ENCODE measurements at regions not wholly inside any gene's neighbourhood (a gene's known extent, or its start where the extent isn't known, plus 50 kb on each side); places are given as distances from the start of the nearest gene placed in this dataset.
A peak's percentile ranks its signal among the peaks of the same experiment; 100 is the strongest.

- DNase-seq (ENCODE audit: low read depth) = no peak
- H3K4me3 ChIP-seq (ENCODE audit: low read depth, low read length) = no peak overlapping the region
Observed at GRCh38 chr3:107973152-107973551, 117.7 kb downstream of the CD47 start.

GRCh38 chr3:107970993-107971580 is 119.7 kb downstream of the CD47 start:
- H3K4me3 ChIP-seq (ENCODE audit: low read depth, low read length) = no peak overlapping the region
- DNase-seq (ENCODE audit: low read depth) = no peak

- H3K4me3 ChIP-seq (ENCODE audit: low read depth, low read length) = no peak overlapping the region
- no peak for DNase-seq (ENCODE audit: low read depth)
Observed at GRCh38 chr3:107969994-107970819, 120.6 kb downstream of the CD47 start.

GRCh38 chr3:107969525-107969924 is 121.3 kb downstream of the CD47 start:
- DNase-seq (ENCODE audit: low read depth) = no peak
- no peak overlapping the region for H3K4me3 ChIP-seq (ENCODE audit: low read depth, low read length)

GRCh38 chr3:107966276-107966675 is 124.6 kb downstream of the CD47 start:
- DNase-seq (ENCODE audit: low read depth) = no peak
- no peak overlapping the region for H3K4me3 ChIP-seq (ENCODE audit: low read depth, low read length)

GRCh38 chr3:107965136-107965655 is 125.6 kb downstream of the CD47 start:
- no peak for DNase-seq (ENCODE audit: low read depth)
- no peak overlapping the region for H3K4me3 ChIP-seq (ENCODE audit: low read depth, low read length)

GRCh38 chr3:107963581-107963980 is 127.2 kb downstream of the CD47 start:
- DNase-seq (ENCODE audit: low read depth) = no peak
- H3K4me3 ChIP-seq (ENCODE audit: low read depth, low read length) = no peak overlapping the region

- DNase-seq (ENCODE audit: low read depth) = no peak
- no peak overlapping the region for H3K4me3 ChIP-seq (ENCODE audit: low read depth, low read length)
Observed at GRCh38 chr3:107962946-107963345, 127.9 kb downstream of the CD47 start.

- no peak for DNase-seq (ENCODE audit: low read depth)
Observed at GRCh38 chr3:107962037-107962436, 128.8 kb downstream of the CD47 start.

GRCh38 chr3:107959550-107960154 is 131.2 kb downstream of the CD47 start:
- peak; percentile 36 for DNase-seq (ENCODE audit: low read depth)
- no peak overlapping the region for H3K4me3 ChIP-seq (ENCODE audit: low read depth, low read length)

More at GRCh38 chr3:107962037-107962436, 128.8 kb downstream of the CD47 start:
- no peak overlapping the region for H3K4me3 ChIP-seq (ENCODE audit: low read depth, low read length)

- H3K4me3 ChIP-seq (ENCODE audit: low read depth, low read length) = no peak overlapping the region
- DNase-seq (ENCODE audit: low read depth) = no peak
Observed at GRCh38 chr3:107958146-107958545, 132.7 kb downstream of the CD47 start.

GRCh38 chr3:107956991-107957900 is 133.6 kb downstream of the CD47 start:
- peak; percentile 72 for DNase-seq (ENCODE audit: low read depth)
- peak overlapping the region; percentile 17 for H3K4me3 ChIP-seq (ENCODE audit: low read depth, low read length)

- DNase-seq (ENCODE audit: low read depth) = no peak
- no peak overlapping the region for H3K4me3 ChIP-seq (ENCODE audit: low read depth, low read length)
Observed at GRCh38 chr3:107954845-107955244, 136.0 kb downstream of the CD47 start.

- H3K4me3 ChIP-seq (ENCODE audit: low read depth, low read length) = no peak overlapping the region
- DNase-seq (ENCODE audit: low read depth) = no peak
Observed at GRCh38 chr3:107953722-107954121, 137.1 kb downstream of the CD47 start.

- peak; percentile 86 for DNase-seq (ENCODE audit: low read depth)
- no peak overlapping the region for H3K4me3 ChIP-seq (ENCODE audit: low read depth, low read length)
Observed at GRCh38 chr3:107951126-107951525, 139.7 kb downstream of the CD47 start.

GRCh38 chr3:107950417-107950816 is 140.4 kb downstream of the CD47 start:
- DNase-seq (ENCODE audit: low read depth) = no peak
- H3K4me3 ChIP-seq (ENCODE audit: low read depth, low read length) = no peak overlapping the region

GRCh38 chr3:107949394-107949970 is 141.3 kb downstream of the CD47 start:
- no peak for DNase-seq (ENCODE audit: low read depth)
- no peak overlapping the region for H3K4me3 ChIP-seq (ENCODE audit: low read depth, low read length)

- H3K4me3 ChIP-seq (ENCODE audit: low read depth, low read length) = no peak overlapping the region
- DNase-seq (ENCODE audit: low read depth) = no peak
Observed at GRCh38 chr3:107947203-107947602, 143.6 kb downstream of the CD47 start.

GRCh38 chr3:107946700-107947099 is 144.1 kb downstream of the CD47 start:
- no peak overlapping the region for H3K4me3 ChIP-seq (ENCODE audit: low read depth, low read length)
- no peak for DNase-seq (ENCODE audit: low read depth)
